ENCODE measurements at regions not wholly inside any gene's neighbourhood (a gene's known extent, or its start where the extent isn't known, plus 50 kb on each side); places are given as distances from the start of the nearest gene placed in this dataset.

- TF ChIP-seq ZBTB33 (IDR thresholded peaks at IDR 0.05) = no peak
- no peak for TF ChIP-seq NR2F2 (IDR thresholded peaks at IDR 0.05)
- TF ChIP-seq EGR1 (IDR thresholded peaks at IDR 0.05; ENCODE audit: low read depth in 2 of 2) = no peak
- TF ChIP-seq JUND (IDR thresholded peaks at IDR 0.05) = no peak
- TF ChIP-seq SP1 (IDR thresholded peaks at IDR 0.05) = no peak
These were observed 93.5 kb upstream of the RIOK2 start (continued) for GRCh38 chr5:97276474-97277120.

GRCh38 chr5:97281257-97281656, 98.2 kb upstream of the RIOK2 start:
- WGBS = 93% methylated on average over 7 of the region's 7 CpGs
- Histone ChIP-seq H3K27me3 (ENCODE audit: control insufficient read depth in 4 of 4, insufficient read depth in 4 of 4, low read length in 3 of 4) (no peaks in the 10 kb centered on the region), H3K4me3 (ENCODE audit: low read depth in 1 of 3, low read length in 3 of 3) (no peak overlapping the region), H3K4me1 (ENCODE audit: control insufficient read depth in 4 of 4, insufficient read depth in 4 of 4, low read length in 3 of 4) (no peaks in the 10 kb centered on the region), H3K27ac (ENCODE audit: low read depth in 1 of 2, low read length in 2 of 2) (no peak overlapping the region), H3K9me3 (ENCODE audit: control insufficient read depth in 4 of 4, low read length in 3 of 4) (no peaks in the 10 kb centered on the region), H3K36me3 (ENCODE audit: control insufficient read depth in 4 of 4, insufficient read depth in 3 of 4, low read depth in 1 of 4, low read length in 3 of 4) (no peaks in the 10 kb centered on the region), H3K9ac (ENCODE audit: low read depth in 1 of 2, low read length in 2 of 2) (no peak overlapping the region)
- TF ChIP-seq, protein P1, sequence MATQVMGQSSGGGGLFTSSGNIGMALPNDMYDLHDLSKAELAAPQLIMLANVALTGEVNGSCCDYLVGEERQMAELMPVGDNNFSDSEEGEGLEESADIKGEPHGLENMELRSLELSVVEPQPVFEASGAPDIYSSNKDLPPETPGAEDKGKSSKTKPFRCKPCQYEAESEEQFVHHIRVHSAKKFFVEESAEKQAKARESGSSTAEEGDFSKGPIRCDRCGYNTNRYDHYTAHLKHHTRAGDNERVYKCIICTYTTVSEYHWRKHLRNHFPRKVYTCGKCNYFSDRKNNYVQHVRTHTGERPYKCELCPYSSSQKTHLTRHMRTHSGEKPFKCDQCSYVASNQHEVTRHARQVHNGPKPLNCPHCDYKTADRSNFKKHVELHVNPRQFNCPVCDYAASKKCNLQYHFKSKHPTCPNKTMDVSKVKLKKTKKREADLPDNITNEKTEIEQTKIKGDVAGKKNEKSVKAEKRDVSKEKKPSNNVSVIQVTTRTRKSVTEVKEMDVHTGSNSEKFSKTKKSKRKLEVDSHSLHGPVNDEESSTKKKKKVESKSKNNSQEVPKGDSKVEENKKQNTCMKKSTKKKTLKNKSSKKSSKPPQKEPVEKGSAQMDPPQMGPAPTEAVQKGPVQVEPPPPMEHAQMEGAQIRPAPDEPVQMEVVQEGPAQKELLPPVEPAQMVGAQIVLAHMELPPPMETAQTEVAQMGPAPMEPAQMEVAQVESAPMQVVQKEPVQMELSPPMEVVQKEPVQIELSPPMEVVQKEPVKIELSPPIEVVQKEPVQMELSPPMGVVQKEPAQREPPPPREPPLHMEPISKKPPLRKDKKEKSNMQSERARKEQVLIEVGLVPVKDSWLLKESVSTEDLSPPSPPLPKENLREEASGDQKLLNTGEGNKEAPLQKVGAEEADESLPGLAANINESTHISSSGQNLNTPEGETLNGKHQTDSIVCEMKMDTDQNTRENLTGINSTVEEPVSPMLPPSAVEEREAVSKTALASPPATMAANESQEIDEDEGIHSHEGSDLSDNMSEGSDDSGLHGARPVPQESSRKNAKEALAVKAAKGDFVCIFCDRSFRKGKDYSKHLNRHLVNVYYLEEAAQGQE (IDR thresholded peaks at IDR 0.05) = no peak
- TF ChIP-seq TAF1 (conservative IDR thresholded peaks at IDR 0.05) (no peak), YY1 (IDR thresholded peaks at IDR 0.05) (no peak), JUND (IDR thresholded peaks at IDR 0.05) (no peak), FOXA1 (IDR thresholded peaks at IDR 0.05) (no peak), HNF4G (IDR thresholded peaks at IDR 0.05) (no peak), HNF4A (conservative IDR thresholded peaks at IDR 0.05) (no peak), RAD21 (IDR thresholded peaks at IDR 0.05) (no peak), GABPA (IDR thresholded peaks at IDR 0.05 in 1 of 2, conservative IDR thresholded peaks at IDR 0.05 in 1 of 2) (no peak), RXRA (IDR thresholded peaks at IDR 0.05) (no peak), MAX (IDR thresholded peaks at IDR 0.05) (no peak), NR2F2 (IDR thresholded peaks at IDR 0.05) (no peak), EGR1 (IDR thresholded peaks at IDR 0.05; ENCODE audit: low read depth in 2 of 2) (no peak), FOXA2 (IDR thresholded peaks at IDR 0.05) (no peak), ZBTB33 (IDR thresholded peaks at IDR 0.05) (no peak), CTCF (IDR thresholded peaks at IDR 0.05; ENCODE audit: low read depth, low read length, missing input control) (no peak), SP1 (IDR thresholded peaks at IDR 0.05) (no peak)
- TF ChIP-seq, protein P2, sequence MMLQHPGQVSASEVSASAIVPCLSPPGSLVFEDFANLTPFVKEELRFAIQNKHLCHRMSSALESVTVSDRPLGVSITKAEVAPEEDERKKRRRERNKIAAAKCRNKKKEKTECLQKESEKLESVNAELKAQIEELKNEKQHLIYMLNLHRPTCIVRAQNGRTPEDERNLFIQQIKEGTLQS (IDR thresholded peaks at IDR 0.05) = no peak
- no peak for DNase-seq (ENCODE audit: low spot score)

All from liver (tissue), 8 donors.